ENCODE measurements at regions not wholly inside any gene's neighbourhood (a gene's known extent, or its start where the extent isn't known, plus 50 kb on each side); places are given as distances from the start of the nearest gene placed in this dataset.

DNA sequence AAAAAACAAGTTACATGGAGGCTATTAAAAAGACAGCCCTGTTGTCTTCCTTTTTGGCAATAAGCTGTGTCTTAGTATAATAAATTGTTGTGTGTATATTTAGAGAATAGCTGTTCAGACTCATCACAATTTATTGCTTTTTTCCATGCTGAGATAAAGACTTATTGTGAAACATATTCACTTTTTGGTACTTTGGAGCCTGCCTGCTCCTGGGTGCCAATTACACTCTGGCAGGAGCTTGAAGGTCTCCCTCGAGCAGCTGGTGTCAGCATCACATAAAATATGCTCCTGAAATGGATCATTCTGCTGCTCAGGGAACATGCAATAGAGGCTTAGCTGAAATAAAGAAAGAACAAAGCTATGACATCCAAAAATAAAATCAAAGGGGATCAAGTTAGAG, 211.6 kb upstream of the DKK2 start:
- Histone ChIP-seq H3K36me3 (ENCODE audit: insufficient read depth, low read length) (no peaks in the 10 kb centered on the region), H3K27me3 (ENCODE audit: insufficient read depth, low read length, poor library complexity, severe bottlenecking) (no peaks in the 10 kb centered on the region), H2AFZ (ENCODE audit: low read length) (no peak overlapping the region), H3K79me2 (ENCODE audit: insufficient read depth, low read length) (no peaks in the 10 kb centered on the region), H3K4me2 (ENCODE audit: low read depth, low read length, poor library complexity, severe bottlenecking) (no peak overlapping the region), H4K20me1 (ENCODE audit: insufficient read depth, low read length, poor library complexity, severe bottlenecking) (no peaks in the 10 kb centered on the region), H3K4me1 (ENCODE audit: insufficient read depth, low read length, poor library complexity, severe bottlenecking) (no peaks in the 10 kb centered on the region), H3F3A (ENCODE audit: low read depth) (no peaks in the 10 kb centered on the region), H3K9ac (ENCODE audit: low read depth, low read length, poor library complexity, severe bottlenecking) (no peak overlapping the region), H3K4me3 (ENCODE audit: low read length, poor library complexity, severe bottlenecking) (no peak overlapping the region), H3K9me3 (ENCODE audit: insufficient read depth, low read depth, low read length) (no peaks in the 10 kb centered on the region), H3K9me2 (replicated peaks; ENCODE audit: low read depth, low read length) (no peaks in the 10 kb centered on the region)
- no peak for TF ChIP-seq EZH2phosphoT487 (IDR thresholded peaks at IDR 0.05; ENCODE audit: borderline replicate concordance)

DNA sequence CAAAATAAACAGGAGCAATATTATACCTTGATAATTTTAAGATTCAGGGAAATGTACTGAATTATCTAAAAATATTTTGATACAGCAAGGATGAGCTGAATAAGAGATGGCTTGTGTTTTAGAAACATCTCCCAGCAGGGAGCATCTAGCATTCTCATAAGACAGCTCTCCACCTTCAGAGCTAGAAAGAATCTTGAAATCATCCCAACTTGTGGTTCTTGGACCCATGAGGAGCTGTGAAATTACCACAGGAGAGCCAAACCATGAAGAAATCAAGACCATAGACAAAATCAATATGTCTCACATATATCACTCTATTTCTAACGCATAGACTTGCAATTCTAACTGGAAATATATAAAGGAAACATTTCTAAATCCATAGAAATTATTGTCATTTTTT, 210.6 kb upstream of the DKK2 start:
- no peaks in the 10 kb centered on the region for H3K27me3 ChIP-seq (ENCODE audit: insufficient read depth, low read length, poor library complexity, severe bottlenecking)
- no peaks in the 10 kb centered on the region for H3F3A ChIP-seq (ENCODE audit: low read depth)
- no peak overlapping the region for H3K9ac ChIP-seq (ENCODE audit: low read depth, low read length, poor library complexity, severe bottlenecking)
- H2AFZ ChIP-seq (ENCODE audit: low read length) = no peak overlapping the region
- no peak overlapping the region for H3K4me2 ChIP-seq (ENCODE audit: low read depth, low read length, poor library complexity, severe bottlenecking)
- no peaks in the 10 kb centered on the region for H3K4me1 ChIP-seq (ENCODE audit: insufficient read depth, low read length, poor library complexity, severe bottlenecking)
- no peaks in the 10 kb centered on the region for H3K9me3 ChIP-seq (ENCODE audit: insufficient read depth, low read depth, low read length)
- TF ChIP-seq EZH2phosphoT487 (IDR thresholded peaks at IDR 0.05; ENCODE audit: borderline replicate concordance) = no peak
- TF ChIP-seq, protein P1, sequence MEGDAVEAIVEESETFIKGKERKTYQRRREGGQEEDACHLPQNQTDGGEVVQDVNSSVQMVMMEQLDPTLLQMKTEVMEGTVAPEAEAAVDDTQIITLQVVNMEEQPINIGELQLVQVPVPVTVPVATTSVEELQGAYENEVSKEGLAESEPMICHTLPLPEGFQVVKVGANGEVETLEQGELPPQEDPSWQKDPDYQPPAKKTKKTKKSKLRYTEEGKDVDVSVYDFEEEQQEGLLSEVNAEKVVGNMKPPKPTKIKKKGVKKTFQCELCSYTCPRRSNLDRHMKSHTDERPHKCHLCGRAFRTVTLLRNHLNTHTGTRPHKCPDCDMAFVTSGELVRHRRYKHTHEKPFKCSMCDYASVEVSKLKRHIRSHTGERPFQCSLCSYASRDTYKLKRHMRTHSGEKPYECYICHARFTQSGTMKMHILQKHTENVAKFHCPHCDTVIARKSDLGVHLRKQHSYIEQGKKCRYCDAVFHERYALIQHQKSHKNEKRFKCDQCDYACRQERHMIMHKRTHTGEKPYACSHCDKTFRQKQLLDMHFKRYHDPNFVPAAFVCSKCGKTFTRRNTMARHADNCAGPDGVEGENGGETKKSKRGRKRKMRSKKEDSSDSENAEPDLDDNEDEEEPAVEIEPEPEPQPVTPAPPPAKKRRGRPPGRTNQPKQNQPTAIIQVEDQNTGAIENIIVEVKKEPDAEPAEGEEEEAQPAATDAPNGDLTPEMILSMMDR (conservative IDR thresholded peaks at IDR 0.05; ENCODE audit: low read length) = no peak
- no peak overlapping the region for H3K4me3 ChIP-seq (ENCODE audit: low read length, poor library complexity, severe bottlenecking)
- H3K79me2 ChIP-seq (ENCODE audit: insufficient read depth, low read length) = no peaks in the 10 kb centered on the region
- no peaks in the 10 kb centered on the region for H4K20me1 ChIP-seq (ENCODE audit: insufficient read depth, low read length, poor library complexity, severe bottlenecking)
- no peaks in the 10 kb centered on the region for H3K9me2 ChIP-seq (replicated peaks; ENCODE audit: low read depth, low read length)
- no peaks in the 10 kb centered on the region for H3K36me3 ChIP-seq (ENCODE audit: insufficient read depth, low read length)

DNA sequence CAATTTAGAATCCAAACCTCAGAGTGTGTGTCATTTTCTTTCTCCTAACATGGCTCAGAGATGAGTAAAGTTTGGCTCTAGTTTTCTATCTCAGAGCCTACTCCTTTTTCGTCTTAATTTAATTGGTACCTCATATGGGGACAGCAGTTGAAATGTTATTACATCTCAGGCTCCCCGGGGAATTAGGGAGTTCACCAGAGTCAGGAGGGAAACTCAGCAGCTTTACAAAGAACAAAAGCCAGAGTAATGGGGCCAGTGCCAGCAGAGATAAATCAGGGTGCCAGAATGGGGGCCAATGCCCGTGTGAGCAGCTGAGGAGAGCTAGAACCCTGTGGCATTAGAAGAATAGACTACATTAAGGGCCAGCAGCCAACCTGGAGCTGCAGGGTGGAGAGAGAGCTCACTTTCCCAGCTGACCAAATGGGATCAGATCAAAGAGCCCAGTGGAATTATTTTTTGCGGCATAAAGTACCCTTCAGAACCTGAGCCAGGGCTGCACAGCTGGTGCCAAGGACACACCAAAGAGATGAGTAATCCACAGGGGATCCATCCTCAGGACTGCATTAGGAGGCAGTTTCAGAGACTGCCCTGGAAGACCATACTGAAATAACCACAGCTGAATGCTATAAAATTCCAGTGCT, 207.1 kb upstream of the DKK2 start:
- TF ChIP-seq EZH2phosphoT487 (IDR thresholded peaks at IDR 0.05; ENCODE audit: borderline replicate concordance) = no peak
- TF ChIP-seq, protein P1 (conservative IDR thresholded peaks at IDR 0.05; ENCODE audit: low read length) = no peak
- Histone ChIP-seq H3K79me2 (ENCODE audit: insufficient read depth, low read length) (no peaks in the 10 kb centered on the region), H3K27me3 (ENCODE audit: insufficient read depth, low read length, poor library complexity, severe bottlenecking) (no peaks in the 10 kb centered on the region), H3K4me2 (ENCODE audit: low read depth, low read length, poor library complexity, severe bottlenecking) (no peak overlapping the region), H3K4me1 (ENCODE audit: insufficient read depth, low read length, poor library complexity, severe bottlenecking) (no peaks in the 10 kb centered on the region), H4K20me1 (ENCODE audit: insufficient read depth, low read length, poor library complexity, severe bottlenecking) (no peaks in the 10 kb centered on the region), H3K4me3 (ENCODE audit: low read length, poor library complexity, severe bottlenecking) (no peak overlapping the region), H3F3A (ENCODE audit: low read depth) (no peaks in the 10 kb centered on the region), H2AFZ (ENCODE audit: low read length) (no peak overlapping the region), H3K36me3 (ENCODE audit: insufficient read depth, low read length) (no peaks in the 10 kb centered on the region), H3K9me3 (ENCODE audit: insufficient read depth, low read depth, low read length) (no peaks in the 10 kb centered on the region), H3K9me2 (replicated peaks; ENCODE audit: low read depth, low read length) (no peaks in the 10 kb centered on the region), H3K9ac (ENCODE audit: low read depth, low read length, poor library complexity, severe bottlenecking) (no peak overlapping the region)

DNA sequence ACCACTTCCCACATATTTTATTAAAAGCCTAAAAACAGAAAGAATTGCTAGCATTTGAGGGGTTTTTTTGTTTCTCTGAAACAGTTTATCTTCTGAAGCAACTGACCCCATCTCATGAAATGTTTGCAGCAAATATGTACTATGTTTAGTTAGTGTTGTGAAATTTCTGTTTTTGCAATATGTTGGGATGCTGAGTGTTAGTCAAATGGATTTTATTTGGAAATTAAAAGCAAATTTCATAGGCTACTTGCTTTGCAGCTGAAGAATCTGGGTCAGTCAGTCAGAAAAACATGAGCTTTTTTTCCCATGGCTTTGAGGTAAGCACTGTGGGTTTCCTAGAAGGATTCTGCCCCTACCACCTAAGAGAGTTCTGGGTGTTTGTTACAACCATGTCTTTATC, 184.9 kb upstream of the DKK2 start:
- Histone ChIP-seq H3K4me3 (ENCODE audit: low read length, poor library complexity, severe bottlenecking) (no peak overlapping the region), H3K4me1 (ENCODE audit: insufficient read depth, low read length, poor library complexity, severe bottlenecking) (no peaks in the 10 kb centered on the region), H3K4me2 (ENCODE audit: low read depth, low read length, poor library complexity, severe bottlenecking) (no peak overlapping the region), H3K9me2 (replicated peaks; ENCODE audit: low read depth, low read length) (no peaks in the 10 kb centered on the region), H2AFZ (ENCODE audit: low read length) (no peak overlapping the region), H3K27me3 (ENCODE audit: insufficient read depth, low read length, poor library complexity, severe bottlenecking) (no peaks in the 10 kb centered on the region), H3K9ac (ENCODE audit: low read depth, low read length, poor library complexity, severe bottlenecking) (no peak overlapping the region), H3K9me3 (ENCODE audit: insufficient read depth, low read depth, low read length) (no peaks in the 10 kb centered on the region), H4K20me1 (ENCODE audit: insufficient read depth, low read length, poor library complexity, severe bottlenecking) (no peaks in the 10 kb centered on the region), H3F3A (ENCODE audit: low read depth) (no peaks in the 10 kb centered on the region), H3K36me3 (ENCODE audit: insufficient read depth, low read length) (no peaks in the 10 kb centered on the region), H3K79me2 (ENCODE audit: insufficient read depth, low read length) (no peaks in the 10 kb centered on the region)
- TF ChIP-seq, protein P1 (conservative IDR thresholded peaks at IDR 0.05; ENCODE audit: low read length) = no peak
- TF ChIP-seq EZH2phosphoT487 (IDR thresholded peaks at IDR 0.05; ENCODE audit: borderline replicate concordance) = no peak

All from Loucy (cell line).